ENCODE measurements at regions not wholly inside any gene's neighbourhood (a gene's known extent, or its start where the extent isn't known, plus 50 kb on each side); places are given as distances from the start of the nearest gene placed in this dataset.

DNA sequence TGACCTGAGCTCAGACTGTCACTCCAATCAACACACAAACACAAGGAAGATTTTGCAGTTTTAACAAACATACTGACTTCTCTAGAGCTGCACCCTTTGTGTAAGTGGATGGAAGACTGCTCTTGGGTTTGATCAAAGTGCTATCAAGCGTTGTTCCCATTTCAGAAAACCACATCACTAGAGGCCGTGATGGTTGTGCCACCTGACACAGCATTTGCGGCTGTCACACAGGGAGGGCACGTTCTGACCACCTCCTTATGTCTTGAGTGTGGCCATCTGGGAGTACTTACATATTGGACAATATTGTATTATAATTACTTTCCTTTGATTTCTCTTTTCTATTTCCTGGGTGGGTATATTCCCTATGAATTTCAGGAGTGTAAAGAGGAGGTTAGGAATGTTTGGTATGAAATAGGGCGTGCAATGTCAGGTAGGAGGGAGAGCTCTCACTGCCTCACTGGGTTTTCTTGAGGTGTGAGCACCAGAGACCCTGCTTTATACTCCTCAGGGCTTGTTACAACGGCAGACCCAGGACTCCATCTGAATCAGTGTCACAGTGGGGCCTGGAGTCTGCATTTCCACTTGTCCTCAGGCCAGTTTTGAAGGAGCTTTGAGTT, 74.3 kb downstream of the SYNE3 start:
- no peak for DNase-seq

DNA sequence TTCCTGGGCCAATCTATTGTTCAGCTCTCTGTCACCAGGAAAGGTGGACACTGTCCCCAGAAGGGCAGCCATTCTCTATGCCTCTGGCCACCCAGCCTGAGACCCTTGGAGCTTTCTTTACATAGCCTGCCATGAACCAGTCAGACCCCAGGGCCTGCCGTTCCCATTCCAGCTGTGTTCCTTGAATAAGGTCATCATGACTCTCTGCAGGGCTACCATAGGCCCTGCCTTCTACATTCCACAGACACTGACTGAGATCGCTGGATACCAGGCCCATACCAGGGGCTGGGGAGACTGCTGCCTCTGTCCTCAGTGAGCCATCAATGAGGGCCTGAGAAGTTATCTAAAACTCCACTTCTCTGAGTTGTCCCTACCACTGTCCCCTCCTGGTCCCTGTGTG, 75.5 kb downstream of the SYNE3 start:
- DNase-seq, result no peak

DNA sequence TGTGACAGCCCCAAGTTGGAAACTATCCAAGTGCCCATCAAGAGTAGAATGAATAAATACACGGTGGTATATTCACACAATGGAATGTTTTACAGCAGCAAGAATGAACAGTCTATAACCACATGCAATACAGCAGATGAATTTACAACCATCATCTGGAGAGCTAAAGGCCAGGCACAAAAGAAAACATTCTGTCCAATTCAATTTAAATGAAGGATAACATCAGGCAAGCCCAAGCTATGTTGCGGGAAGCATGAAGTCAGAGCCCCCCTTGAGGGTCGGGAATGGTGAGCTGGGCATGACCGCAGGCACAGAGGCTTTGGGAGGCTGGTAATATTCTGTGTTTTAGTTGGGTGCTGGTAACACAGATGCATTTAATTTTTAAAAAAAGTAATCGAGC, 76.0 kb downstream of the SYNE3 start:
- no peak for DNase-seq

DNA sequence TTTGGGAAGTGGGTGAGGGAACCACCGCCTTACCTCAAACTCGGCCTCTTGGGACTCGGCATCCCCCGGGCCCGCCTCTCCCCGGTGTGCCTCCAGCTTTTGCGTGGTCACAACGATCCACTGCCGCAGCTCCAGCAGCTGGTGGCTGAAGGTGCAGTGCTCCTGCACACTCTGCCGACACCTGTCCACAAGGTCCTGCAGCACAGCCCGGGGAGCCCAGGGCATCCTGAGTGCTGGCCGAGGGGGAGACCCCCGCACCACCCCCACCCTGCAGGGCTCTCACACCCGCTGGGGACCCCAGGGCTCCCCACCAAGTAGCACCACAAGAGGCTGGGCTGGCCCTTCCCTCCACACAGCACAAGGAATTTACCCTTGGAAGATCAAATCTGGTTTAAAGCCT, 76.6 kb downstream of the SYNE3 start:
- DNase-seq, result no peak

DNA sequence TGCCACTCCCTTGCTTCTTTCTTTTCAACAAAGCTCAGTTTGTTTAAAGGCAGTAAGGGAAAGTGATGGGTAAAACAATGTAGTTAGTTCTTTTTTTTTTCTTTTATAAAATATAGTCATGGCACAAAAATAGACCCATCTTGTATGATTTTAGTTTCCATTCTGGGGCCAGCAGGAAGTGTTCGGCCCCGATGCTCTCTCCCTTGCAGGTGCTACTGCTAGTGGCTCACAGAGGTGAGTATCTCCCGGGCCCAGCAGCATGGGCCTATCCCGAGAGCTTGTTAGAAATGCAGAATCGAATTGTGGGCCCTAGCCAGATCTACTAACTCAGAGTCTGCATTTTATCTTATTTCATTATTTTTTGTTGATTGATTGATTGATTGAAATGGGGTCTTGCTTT, 78.7 kb downstream of the SYNE3 start:
- DNase-seq, result no peak

DNA sequence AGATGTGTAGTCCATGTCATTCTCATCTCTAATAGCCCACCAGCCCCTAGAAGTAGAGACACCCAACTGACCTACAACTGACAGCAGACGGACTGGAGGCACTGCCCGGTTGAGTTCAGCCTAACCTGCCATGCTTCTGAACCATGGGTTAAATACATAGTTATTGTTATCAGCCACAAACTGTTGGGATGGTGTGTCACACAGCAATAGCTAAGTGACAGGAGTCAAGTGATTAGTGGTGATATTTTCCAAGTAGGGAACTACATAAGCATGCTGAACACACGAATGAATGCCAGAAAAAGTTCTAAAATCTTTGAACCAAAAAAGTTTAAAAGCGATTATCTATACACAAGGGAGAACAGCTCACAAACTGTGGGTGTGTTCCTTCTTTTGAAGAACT, 80.1 kb downstream of the SYNE3 start:
- no peak for DNase-seq

DNA sequence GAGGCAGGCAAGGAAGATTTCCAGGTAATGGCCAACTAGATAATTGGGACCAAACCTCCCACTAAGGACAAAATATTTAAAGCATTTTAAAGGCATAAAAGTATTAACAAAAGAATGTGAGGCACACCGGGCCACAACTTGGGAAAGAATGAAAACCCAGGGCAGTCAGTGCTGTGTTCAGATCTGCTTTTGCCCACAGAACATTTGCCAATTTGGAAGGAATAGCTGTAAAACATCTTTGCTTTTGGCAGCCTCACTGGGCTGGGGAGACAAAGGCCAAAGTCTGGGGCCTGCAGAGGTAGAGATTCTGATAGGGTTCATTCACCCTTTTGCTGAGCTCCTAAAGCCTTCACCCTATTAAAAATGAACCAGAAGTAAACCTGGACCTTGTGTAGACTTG, 82.3 kb downstream of the SYNE3 start:
- no peak for DNase-seq

DNA sequence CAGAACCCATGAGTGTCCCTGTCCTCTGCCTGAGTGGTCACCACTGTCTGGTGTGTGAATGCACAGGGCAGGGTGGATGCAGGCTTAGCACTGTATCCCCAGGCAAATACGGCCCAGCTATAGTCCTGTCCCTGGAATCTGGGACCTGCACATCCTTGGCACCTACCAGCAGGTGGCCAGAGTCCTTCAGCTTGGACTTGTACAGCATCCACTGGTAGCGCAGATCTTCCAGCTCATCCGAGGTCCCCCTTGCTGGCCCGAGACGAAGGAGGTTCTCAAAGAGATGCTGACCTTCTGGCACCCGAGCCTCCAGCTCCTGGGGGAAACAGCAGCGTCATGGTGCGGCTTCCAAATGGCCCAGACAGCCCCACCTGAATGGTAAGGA, 83.4 kb downstream of the SYNE3 start:
- no peak for DNase-seq

DNA sequence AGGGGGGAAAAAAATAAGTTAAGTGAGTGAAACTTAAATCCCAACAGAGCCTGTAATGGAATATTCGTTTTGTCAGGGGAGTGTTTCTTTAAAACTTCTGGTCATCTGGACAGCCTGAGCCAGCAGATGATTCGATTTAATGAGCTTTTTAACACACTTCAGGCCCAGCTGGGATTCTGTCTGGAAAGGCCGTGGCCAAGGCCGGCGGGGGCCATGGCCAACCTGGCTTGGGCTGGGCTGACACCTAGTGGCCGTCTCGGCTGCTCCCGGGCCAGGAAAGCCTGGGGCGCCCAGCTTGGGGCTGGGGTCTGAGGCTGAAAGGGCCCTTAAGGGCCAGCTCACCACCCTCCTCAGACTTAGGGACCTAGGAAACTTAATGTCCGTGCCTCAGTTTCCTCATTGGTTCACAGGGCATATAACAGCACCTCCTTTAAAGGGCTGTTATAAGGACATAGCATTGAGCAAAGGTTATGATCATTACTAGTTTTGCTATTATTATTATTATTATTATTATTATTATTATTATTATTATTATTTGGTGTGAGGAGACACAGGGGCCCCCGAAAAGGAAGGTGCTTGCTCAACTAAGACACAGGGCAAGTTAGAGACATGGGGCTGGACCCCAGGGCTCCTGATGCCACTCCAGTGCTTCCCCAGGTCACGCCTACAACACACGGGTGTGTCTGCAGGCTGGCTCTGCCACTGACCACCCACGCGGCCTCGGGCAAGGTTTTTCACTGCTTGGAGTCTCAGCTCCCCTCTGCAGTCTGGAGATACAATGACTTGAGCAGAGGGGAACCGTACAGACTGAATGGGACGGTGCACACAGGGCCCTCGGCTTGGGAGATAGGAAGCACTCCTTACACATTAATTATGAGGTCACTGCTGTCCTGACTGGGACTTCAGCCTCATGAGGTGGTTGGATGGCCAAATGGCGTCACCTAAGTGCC, 84.0 kb downstream of the SYNE3 start:
- DNase-seq, result peak; percentile 49

DNA sequence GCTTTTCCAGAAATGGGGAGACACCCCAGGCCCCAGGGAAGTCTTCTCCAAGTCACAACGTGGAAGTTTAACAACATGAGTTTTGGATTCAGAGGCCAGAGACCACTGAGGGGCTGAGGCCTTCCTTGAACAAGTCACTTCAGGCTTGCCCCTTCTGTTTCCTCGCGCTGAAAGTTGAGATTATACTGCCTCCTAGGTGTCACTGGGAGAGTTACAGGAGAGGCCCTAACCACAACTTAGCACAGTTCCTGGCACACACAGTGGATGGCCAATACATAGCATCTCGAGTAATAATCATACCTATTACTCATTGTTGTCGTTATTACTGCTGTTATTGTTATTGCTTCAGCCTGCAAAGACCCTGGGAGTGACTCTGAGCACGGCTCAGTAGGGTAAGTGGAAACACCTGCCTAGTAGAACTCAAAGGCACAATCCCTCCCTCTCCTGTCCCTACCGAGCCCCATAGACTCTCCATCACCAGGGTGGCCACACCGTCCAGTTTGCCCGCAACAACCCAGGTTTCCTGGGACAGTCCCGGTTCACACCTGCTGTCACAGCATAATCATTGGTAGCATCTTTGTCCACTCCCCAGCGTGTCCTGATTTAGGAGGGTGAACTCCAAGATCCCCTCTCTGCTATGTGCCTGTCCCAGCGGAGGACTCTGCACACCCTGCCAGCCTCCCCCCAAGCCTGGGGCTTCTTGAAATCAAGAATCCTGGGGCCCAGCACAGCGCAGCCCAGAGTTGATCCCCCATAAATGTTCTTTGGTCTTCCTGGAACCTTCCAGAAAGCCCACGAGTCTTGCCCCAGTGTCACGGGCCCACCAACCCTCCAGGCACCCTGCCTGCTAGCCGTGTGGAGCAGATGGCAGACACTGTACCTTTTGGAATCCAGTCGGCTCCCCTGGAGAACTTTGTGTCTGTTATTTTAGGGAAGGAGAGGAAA, 85.0 kb downstream of the SYNE3 start:
- peak; percentile 66 for DNase-seq

DNA sequence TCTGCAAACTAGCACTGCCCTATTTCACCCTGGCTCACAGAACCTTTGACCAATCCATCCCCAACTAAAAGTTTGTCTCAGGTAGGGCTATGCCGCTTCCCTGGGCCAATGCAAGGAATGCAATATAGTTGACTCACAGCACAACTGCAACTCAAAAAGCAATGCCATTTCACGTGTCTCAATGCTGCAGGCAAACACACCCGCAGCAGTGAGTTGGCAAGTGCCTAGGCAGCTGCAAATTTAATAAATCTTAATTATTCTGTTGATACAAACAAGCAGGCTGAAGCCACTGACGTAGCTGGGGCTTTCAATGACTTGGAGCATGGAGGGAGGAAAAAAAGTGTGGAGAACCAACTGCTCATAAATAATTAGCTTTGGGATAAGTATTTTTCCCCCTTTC, 87.9 kb downstream of the SYNE3 start:
- DNase-seq, result no peak

DNA sequence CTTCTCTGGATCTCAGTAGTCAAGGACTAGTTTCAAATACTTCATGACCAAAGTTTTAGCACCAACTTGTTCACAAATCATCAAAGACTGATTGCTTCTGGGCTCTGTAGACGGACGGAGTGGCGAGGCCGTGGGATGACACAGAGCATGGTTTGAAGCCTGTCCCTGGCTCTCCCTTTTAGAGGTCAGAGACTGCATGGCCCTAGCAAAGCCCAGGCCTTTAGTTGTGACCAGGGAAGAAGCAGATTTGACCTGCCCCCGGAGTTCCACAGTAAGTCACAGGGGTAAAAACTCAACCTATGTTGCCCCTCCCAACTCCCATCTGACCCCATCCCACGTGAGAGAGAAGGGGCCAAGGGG, 90.4 kb downstream of the SYNE3 start:
- DNase-seq, result no peak

DNA sequence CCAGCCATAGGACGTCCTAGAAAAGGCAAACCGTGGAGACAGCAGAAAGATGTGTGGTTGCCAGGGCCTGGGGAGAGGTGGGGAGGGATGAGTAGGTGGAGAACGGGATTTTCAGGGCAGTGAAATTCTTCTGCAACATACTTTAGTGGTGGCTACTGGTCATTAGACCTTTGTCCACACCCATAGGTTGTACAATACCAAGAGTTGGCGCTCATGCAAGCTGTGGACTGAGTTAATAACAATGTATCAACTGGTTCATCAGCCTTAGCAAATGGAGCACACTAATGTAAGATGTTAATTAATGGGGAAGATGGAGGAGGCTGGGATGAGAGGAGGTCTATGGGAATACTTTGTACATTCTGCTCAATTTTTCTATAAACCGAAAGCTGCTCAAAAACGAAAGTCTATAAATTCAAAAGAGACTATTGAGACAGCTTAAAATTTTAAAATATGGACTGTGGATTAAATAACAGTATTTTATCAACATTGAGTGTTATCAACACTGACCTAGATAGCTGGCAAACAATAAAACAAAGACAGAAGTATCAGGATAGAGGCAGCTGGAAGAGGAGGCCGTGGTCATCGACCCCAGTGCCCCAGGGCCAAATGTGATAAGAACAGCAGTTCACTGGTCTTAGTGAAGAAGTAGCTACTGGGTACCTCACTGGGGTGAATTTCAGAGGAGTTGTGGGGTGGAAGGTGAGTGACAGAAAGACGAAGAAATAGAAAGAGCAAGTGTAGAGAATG, 90.9 kb downstream of the SYNE3 start:
- no peak for DNase-seq

DNA sequence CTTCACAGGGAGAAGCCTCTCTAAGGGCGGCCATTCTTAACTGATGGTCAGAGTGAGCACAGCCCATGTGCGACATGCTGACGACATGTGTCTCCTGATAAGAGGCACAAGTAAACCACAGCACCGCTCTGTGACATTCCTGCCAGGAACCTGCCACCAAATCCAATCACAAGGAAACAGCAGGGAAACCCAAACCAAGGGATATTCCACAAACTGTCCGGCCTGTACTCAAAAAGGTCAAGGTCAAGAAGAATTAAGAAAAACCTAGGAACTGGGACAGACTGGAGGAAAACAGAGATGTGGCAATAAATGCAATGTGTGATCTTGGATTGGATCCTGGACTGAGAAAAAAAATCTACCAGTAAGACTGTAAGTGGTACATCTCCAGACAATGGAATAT, 91.9 kb downstream of the SYNE3 start:
- no peak for DNase-seq

DNA sequence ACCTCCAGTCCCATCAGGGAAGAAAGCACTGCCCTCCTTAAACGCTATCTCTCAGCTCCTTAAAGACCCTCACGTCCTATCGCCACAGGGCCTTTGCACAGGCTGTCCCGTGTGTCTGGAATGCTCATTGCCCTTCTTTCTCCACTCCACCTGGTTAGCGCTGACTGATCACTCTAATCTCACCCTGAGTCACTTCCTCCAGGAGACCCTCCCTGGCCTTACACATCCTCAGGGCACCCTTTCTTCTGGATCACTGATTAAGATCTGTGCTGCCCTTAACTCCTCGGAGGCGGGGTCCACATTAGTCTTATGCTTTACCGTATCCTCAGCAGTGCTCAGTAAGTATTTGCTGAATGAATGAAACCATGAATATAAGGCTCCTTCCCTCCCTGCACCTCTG, 94.7 kb downstream of the SYNE3 start:
- DNase-seq, result no peak

DNA sequence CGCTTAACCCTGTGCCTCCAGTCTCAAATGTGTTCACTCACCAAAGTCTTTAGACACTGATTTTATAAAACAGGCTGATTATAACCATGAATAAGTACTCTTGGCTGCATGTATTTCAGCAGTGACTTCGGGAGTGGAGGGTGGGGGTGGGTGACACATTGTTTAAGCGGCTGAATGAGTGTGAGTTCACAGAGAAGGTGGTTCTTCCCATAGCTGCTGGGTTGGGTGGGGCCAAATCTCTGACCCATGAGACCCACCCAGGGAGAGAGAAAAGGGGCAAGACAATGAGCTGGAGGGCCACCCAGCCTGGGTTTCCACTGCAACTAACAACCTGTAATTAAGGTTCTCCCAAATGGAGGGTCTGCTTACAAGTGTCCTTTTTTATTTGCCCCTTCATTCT, 96.4 kb downstream of the SYNE3 start:
- DNase-seq, result no peak

DNA sequence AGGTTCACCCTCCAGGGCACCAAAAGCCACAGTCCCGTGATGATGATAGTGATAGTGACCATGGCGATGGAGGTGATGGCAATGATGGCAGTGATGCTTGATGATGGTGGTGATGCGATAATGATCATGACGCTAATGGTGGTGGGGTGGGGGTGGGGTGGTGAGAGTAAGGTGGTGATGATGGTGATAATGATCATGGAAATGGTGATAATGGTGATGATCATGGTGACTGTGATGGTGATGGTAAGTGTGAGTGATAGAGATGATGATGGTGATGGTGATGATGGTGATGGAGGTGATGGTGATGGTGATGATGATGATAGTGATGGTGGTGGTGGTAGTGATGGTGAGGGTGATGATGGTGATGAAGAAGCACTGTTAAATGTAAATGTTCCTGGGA, 96.9 kb downstream of the SYNE3 start:
- no peak for DNase-seq

DNA sequence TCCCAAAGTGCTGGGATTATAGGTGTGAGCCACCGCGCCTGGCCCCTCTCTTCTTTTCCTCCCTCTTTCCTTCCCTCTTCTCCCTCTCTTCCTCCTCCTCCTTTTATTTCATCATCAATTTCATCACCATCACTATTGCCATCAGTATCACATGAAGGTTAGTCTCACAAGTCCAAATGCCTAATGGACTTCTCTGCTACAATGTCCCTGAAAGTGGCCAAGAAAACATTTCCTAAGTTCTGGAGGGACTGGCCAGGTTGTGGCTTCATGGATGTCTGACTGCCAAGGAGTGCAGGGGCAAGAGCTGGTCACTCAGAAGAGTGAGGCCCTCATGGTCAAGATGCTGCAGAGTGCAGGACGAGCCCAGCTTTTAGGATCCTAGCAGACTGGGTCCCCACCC, 97.6 kb downstream of the SYNE3 start:
- no peak for DNase-seq

DNA sequence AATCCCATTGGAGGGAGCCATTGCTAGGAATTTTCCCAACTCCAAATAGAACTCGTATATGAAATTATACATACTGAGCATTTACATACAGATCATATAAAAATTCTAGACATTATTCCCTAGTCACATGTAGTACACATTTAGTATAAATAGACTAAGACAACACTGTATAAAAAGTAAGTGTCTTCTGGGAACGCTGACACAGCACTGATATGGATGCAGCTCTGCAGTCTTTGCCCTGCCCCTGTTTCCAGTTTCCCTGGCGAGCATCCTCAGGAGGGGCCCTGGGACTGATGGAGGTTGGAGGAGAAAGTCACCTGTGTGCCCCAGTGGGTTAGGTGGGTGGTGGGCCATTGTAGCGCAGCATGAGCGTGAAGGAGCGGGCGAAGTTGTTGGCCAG, 97.8 kb upstream of the CLMN start:
- no peak for DNase-seq

DNA sequence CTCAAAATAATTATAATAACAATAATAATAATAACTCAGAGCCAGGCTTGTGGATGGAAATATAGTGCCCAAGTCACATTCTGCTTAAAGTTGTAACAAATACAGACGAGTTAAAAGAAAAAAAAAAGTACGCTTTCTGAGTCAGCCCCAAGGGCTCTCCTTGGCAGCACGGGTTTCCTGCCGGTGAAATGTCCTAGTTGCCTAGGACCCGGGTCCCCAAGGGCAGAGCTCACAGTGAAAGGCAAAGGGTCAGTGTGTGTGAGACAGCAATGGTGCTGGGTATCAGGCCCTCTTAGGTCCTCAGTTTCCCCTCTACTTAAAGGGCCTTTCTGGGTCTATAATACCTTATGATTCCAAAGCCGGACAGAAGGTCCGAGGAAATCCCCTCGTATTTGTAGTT, 96.3 kb upstream of the CLMN start:
- no peak for DNase-seq

DNA sequence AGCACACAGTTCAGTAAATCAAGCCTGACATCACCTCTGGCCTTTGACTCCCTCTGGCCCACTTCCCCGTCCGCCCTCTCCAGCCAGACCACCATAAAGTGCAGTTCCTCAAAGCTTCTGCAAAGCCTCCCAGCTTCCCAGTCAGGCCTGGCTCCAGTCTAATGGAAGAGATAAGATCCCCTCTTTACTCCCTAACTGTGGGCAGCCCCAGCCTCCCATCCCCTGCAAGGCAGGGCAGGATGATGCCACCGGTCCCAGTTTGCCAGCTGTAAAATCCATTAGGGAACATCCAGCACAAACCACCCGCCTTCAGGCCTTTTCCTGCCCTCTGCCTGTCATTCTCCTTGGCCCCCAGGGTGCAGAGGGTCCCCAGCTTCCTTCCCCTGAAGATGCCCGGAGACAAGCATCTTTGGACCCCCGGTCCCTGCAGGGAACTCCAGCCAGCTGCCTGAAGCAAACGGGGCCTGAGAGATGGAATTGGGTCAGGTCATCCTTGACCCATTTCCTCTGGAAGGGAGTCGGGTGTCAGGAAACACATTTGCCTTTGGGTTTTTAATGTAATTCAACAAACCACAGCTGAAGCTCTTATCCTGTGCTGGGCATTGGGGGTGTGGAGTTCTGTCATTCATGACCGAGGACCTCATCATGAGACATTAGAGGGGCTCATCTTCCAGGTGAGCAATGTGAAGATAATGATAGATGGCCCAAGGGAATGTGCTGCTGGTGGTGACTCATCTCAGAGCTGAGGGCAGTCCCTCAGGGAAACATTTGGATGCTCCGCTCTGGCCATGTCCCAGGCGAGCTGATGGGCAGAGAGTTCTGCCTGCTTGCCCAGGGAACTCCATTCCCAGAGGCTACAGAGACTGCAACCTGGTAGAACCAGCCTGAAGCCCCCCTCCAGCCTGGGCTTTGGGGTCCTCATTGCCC, 93.8 kb upstream of the CLMN start:
- no peak for DNase-seq

DNA sequence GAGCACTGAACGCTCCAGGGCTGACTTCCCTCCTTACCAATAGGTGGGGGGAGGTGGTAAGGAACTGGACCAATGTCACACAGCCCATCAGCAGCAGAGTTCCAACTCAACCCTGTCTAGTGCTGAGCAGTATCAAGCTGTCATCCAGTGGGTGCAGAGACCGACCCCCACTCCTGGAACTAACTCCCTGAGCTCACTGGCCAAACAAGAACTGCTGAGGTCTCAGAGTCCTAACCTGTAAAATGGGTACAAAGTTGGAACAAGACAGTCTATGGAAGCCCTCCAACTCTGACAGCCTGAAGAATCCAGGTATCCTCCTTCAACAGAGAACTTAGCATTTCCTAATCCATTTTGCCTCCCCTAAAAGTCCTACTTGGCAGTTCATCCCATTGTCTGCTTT, 91.1 kb upstream of the CLMN start:
- no peak for DNase-seq

Measured in NCI-H1694 (cell line).